NCI-H1048 (cell line): ENCODE measurements at regions not wholly inside any gene's neighbourhood (a gene's known extent, or its start where the extent isn't known, plus 50 kb on each side); places are given as distances from the start of the nearest gene placed in this dataset.

Experiments
- DNase-seq: peaks from one replicate; lab custom pipeline; 2025; lab: John Stamatoyannopoulos, UW

GRCh38 chr3:6771171-6771570, 89.7 kb upstream of the GRM7 start:
- no peak for DNase-seq

DNA sequence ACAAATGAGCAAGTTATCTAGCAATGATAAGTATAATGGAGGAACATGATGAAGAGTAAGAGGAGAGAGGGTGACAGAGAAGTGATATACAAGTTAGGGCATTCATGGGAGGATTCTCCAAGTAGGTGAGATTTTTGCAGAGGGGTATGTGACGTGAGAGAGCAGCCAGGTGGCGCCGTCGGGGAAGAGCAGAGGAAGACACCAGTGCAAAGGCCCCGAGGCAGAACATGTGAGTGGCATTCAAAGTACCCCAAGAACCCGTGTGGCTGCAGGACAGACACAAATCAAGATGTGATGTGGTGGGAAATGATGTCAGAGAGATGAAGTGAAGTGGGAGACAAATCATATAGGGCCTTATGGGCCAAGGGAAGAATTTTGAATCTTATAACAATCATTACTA, 81.8 kb upstream of the GRM7 start:
- no peak for DNase-seq

GRCh38 chr3:6781092-6781491, 79.8 kb upstream of the GRM7 start:
- DNase-seq = no peak

DNA sequence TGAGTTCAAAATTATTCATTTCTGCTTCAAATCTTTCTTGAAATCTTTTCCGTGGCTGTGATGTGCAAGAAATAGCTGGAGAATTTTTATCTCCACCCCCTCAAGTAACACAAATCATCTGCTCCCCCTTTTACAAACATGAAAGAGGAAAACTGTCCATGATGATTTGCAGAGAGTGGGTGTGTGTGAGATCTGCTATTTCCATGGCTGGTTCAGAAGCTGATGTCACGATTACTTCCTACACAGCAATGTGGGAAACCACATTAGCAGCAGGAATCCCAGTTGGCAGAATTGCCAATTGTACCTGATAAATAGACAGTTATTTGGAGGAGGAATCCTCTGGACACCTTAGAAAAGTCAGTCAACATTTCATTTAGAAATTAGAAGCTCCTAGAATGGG, 75.2 kb upstream of the GRM7 start:
- no peak for DNase-seq

DNA sequence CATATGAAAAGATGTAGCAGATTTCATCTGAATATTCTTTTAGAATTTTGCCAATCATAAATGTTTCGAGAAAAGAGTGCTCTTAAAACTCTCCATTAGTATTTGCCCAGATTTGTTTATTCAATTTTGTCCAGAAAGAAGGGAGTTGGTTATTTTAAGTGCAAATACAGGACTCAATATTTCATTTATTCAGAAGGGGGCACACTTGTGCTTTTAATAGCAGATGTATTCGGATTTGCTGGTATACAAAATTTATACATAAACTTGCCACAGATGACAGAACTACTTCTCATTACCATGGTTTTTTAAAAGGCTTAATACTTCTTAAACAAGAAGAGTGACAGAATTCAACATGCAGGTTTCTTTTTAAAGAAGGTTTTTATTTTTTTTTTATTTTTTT, 69.8 kb upstream of the GRM7 start:
- DNase-seq = no peak

DNA sequence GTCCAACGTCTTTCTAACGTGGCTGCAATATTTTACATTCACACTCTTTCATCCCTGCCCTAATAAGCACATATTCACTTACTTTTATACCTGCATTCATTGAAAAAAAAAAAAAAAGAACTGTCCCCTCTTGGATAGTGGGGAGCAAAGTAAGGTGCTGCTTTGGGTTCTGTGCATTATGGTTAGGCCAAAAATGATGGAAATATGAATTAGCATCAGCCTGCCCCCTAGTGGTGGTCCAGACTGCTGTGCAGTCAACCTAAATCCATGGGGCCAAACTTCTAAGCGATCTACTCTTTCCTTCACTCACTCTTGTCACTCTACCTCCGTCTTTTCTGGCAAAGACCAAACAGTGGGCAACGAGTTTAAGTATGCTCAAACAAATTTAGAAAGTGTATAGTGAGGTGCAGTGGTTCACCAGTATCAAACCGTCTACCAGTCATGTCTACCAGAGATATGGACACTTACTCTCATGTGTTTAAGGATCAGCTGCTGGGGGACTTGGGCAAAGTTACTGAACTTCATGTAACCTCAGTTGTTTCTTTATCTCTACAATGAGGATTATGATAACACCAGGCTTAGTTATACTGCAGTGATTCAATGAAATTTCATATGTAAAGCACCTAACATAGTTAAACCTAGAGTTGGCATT, 61.5 kb upstream of the GRM7 start:
- peak; percentile 26 for DNase-seq

DNA sequence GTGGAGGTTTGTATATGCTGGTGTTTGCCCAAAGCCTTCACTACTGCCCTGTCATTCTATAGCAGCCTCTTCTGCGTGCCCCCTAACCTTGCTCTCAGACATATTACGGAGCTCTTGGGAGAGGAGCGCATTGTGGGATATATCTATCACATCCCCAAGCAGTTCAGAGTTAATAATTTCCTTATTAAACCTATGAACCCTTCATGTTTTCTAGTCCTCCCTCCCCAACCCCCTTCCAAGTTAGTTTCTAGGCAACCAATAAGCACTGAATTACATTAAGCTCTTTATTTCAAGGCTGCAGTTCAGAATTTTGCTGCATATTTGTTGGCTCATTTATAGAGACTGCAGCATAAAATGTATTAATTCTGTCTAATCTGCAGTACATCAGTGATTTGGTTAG, 57.3 kb upstream of the GRM7 start:
- DNase-seq = no peak

- no peak for DNase-seq
These were observed 55.7 kb upstream of the GRM7 start for GRCh38 chr3:6805236-6805635.

- no peak for DNase-seq
These were observed 53.9 kb upstream of the GRM7 start for GRCh38 chr3:6806991-6807390.

GRCh38 chr3:6807967-6808588, 52.8 kb upstream of the GRM7 start:
- DNase-seq = no peak

GRCh38 chr3:6809349-6809748, 51.6 kb upstream of the GRM7 start:
- no peak for DNase-seq
